Natural killer cell (primary cell): ENCODE measurements at regions not wholly inside any gene's neighbourhood (a gene's known extent, or its start where the extent isn't known, plus 50 kb on each side); places are given as distances from the start of the nearest gene placed in this dataset.
"Not testable (repeated sequence)": the region's sequence is repeated elsewhere in the genome, so short reads cannot be mapped to it uniquely, and the experiment has no call there.

Source experiments
- ATAC-seq, 3 donors: fragments of 150-1000 bp in 2 of 3; fragments of 200-7000 bp in 1 of 3; cut with Tn5 transposase; 1 replicate in 1 of 3; 2 replicates in 2 of 3; pipeline ENCODE4 v1.10.0; 2021; ENCODE audit warnings: mild to moderate bottlenecking in 2 of 3, moderate library complexity in 2 of 3
- DNase-seq, 2 donors: peaks; one replicate each; pipeline versions ENCODE4 v3.0.0 to v3.0.0-alpha.2; 2013 to 2021; ENCODE audit warnings: mixed read lengths in 1 of 2
- H3K27ac ChIP-seq: one replicate; pipeline ENCODE4 v1.5.1; 2013; ENCODE audit warnings: mild to moderate bottlenecking, low read length
- H3K27me3 ChIP-seq: one replicate; pipeline ENCODE4 v1.6.1; 2013; ENCODE audit warnings: low read length; ENCODE audit not compliant: control insufficient read depth, insufficient read depth
- H3K36me3 ChIP-seq: one replicate; pipeline ENCODE4 v1.6.1; 2013; ENCODE audit warnings: low read length; ENCODE audit not compliant: control insufficient read depth, insufficient read depth
- H3K4me1 ChIP-seq: one replicate; pipeline ENCODE4 v1.6.1; 2013; ENCODE audit warnings: low read length; ENCODE audit not compliant: control insufficient read depth, insufficient read depth
- H3K4me3 ChIP-seq: one replicate; pipeline ENCODE4 v1.5.1; 2013; ENCODE audit warnings: low read length
- H3K9me3 ChIP-seq: one replicate; pipeline ENCODE4 v1.6.1; 2013; ENCODE audit warnings: low read length; ENCODE audit not compliant: control insufficient read depth, insufficient read depth
- H3K27ac Mint-ChIP-seq, 2 donors: one replicate each; pipeline ENCODE4 v1.8.0; 2022; ENCODE audit warnings: mild to moderate bottlenecking in 2 of 2, mixed read lengths in 2 of 2, moderate library complexity in 1 of 2
- H3K27me3 Mint-ChIP-seq, 2 donors: one replicate each; pipeline ENCODE4 v1.8.0; 2022; ENCODE audit warnings: low read depth in 2 of 2, mixed read lengths in 2 of 2
- H3K36me3 Mint-ChIP-seq: one replicate; pipeline ENCODE4 v1.8.0; 2022; ENCODE audit warnings: mixed read lengths
- H3K4me1 Mint-ChIP-seq, 2 donors: one replicate each; pipeline ENCODE4 v1.8.0; 2022; ENCODE audit warnings: mixed read lengths in 2 of 2
- H3K4me3 Mint-ChIP-seq: one replicate; pipeline ENCODE4 v1.8.0; 2022; ENCODE audit warnings: mild to moderate bottlenecking, moderate library complexity, mixed read lengths
- H3K9me3 Mint-ChIP-seq, 2 donors: one replicate each; pipeline ENCODE4 v1.8.0; 2022; ENCODE audit warnings: mixed read lengths in 2 of 2
- CTCF ChIP-seq: fragments of 200-600 bp; IDR thresholded peaks from one replicate; pipeline ENCODE4 v1.8.0; 2022; ENCODE audit warnings: antibody characterized with exemption
- WGBS: methylation state at CpG from one replicate; pipeline ENCODE4 v1.1.7; 2013; ENCODE audit warnings: missing lambda C conversion rate; ENCODE audit not compliant: insufficient coverage; 5-methylcytosine and 5-hydroxymethylcytosine counted together
- intact Hi-C: fragments of 100-400 bp; cut with micrococcal nuclease; formaldehyde crosslinking; loops from one replicate; pipeline ENCODE4 v1.14.2; 2022

DNA sequence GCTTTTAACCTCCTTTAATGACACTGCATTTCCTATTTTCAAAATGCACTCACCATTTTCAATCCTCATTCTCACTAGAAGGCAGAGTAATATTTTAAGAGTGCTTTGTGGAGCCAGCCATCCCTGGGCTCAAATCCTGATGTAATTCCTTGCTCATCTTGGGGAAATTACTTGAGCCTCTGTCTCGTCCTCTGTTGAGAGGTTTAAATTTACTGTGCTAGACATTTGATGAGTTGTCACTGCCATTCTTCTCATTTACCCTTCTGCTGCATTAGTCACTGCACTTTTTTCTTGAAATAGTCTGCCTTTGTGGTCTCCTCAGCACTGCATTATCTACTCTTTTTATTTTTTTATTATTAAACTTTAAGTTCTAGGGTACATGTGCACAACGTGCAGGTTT, 150.0 kb upstream of the HDDC2 start:
- DNase-seq (no peak), ATAC-seq (no peak)
- Histone ChIP-seq H3K4me1 (no peaks in the 10 kb centered on the region), H3K36me3 (no peaks in the 10 kb centered on the region), H3K4me3 (no peak overlapping the region), H3K27ac (no peak overlapping the region), H3K27me3 (no peaks in the 10 kb centered on the region), H3K9me3 (peaks cover 14% of the 10 kb centered on the region)
- H3K9me3 Mint-ChIP-seq: peaks cover 0 to 3% of the 10 kb centered on the region in 2 donors
- intact Hi-C loops: no loop called here
- H3K4me3 Mint-ChIP-seq: no peak overlapping the region
- H3K27ac Mint-ChIP-seq: no peak overlapping the region
- no peaks in the 10 kb centered on the region for H3K36me3 Mint-ChIP-seq
- no peaks in the 10 kb centered on the region for H3K4me1 Mint-ChIP-seq
- no peak for TF ChIP-seq CTCF
- WGBS: 50% methylated on average over 2 of the region's 2 CpGs
- no peaks in the 10 kb centered on the region for H3K27me3 Mint-ChIP-seq

- no peak overlapping the region for H3K4me3 ChIP-seq
- no peaks in the 10 kb centered on the region for H3K4me1 Mint-ChIP-seq
- no peaks in the 10 kb centered on the region for H3K27me3 ChIP-seq
- H3K9me3 Mint-ChIP-seq: peaks cover 0 to 3% of the 10 kb centered on the region in 2 donors
- no peak overlapping the region for H3K4me3 Mint-ChIP-seq
- no peaks in the 10 kb centered on the region for H3K27me3 Mint-ChIP-seq
- intact Hi-C loops: no loop called here
- no peaks in the 10 kb centered on the region for H3K36me3 ChIP-seq
- DNase-seq (no peak), ATAC-seq (no peak)
- TF ChIP-seq CTCF: no peak
- H3K9me3 ChIP-seq: peaks cover 14% of the 10 kb centered on the region
- H3K27ac ChIP-seq: no peak overlapping the region
- H3K36me3 Mint-ChIP-seq: no peaks in the 10 kb centered on the region
- 71% methylated on average over 4 of the region's 4 CpGs for WGBS
- H3K4me1 ChIP-seq: no peaks in the 10 kb centered on the region
- H3K27ac Mint-ChIP-seq: no peak overlapping the region
Observed at GRCh38 chr6:125453516-125453915, 151.7 kb upstream of the HDDC2 start.

GRCh38 chr6:125454351-125454750, 152.6 kb upstream of the HDDC2 start:
- H3K9me3 Mint-ChIP-seq: peaks cover 3 to 4% of the 10 kb centered on the region in 2 donors
- no peak for ATAC-seq
- no peak overlapping the region for H3K4me3 Mint-ChIP-seq
- peaks cover 14% of the 10 kb centered on the region for H3K9me3 ChIP-seq
- intact Hi-C loops: no loop called here
- WGBS: 82% methylated on average over 1 of the region's 1 CpG
- peaks cover 0 to 4% of the 10 kb centered on the region in 2 donors for H3K27me3 Mint-ChIP-seq
- no peaks in the 10 kb centered on the region for H3K4me1 Mint-ChIP-seq
- no peak overlapping the region for H3K27ac Mint-ChIP-seq
- no peak for DNase-seq
- no peaks in the 10 kb centered on the region for H3K36me3 Mint-ChIP-seq
- H3K4me3 ChIP-seq: no peak overlapping the region
- H3K27ac ChIP-seq: no peak overlapping the region
- no peak for TF ChIP-seq CTCF
- H3K4me1 ChIP-seq: no peaks in the 10 kb centered on the region
- H3K36me3 ChIP-seq: no peaks in the 10 kb centered on the region
- H3K27me3 ChIP-seq: no peaks in the 10 kb centered on the region

- H3K27ac ChIP-seq, H3K27ac Mint-ChIP-seq, H3K9me3 Mint-ChIP-seq, H3K4me3 Mint-ChIP-seq, H3K4me1 Mint-ChIP-seq, H3K36me3 Mint-ChIP-seq, H3K4me3 ChIP-seq, H3K27me3 ChIP-seq, H3K4me1 ChIP-seq, ATAC-seq, intact Hi-C loops, H3K27me3 Mint-ChIP-seq, H3K9me3 ChIP-seq, H3K36me3 ChIP-seq, DNase-seq: not testable (repeated sequence)
- WGBS: 86% methylated on average over 1 of the region's 1 CpG
Observed at GRCh38 chr6:125458493-125458892, 156.7 kb upstream of the HDDC2 start.

DNA sequence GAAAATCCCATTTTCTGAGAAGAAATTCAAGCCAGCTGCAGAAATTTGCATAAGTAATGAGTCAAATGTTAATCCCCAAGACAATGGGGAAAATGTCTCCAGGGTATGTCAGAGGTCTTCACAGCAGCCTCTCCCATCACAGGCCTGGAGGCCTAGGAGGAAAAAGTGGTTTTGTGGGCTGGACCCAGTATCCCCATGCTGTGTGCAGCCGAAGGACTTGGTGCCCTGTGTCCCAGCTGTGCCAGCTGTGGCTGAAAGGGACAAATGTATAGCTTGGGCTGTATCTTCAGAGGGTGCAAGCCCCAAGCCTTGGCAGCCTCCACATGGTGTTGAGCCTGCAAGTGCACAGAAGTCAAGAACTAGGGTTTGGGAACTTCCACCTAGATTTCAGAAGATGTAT, 163.6 kb upstream of the HDDC2 start:
- H3K4me1 ChIP-seq, H3K27ac ChIP-seq, H3K27me3 ChIP-seq, DNase-seq, H3K27ac Mint-ChIP-seq, ATAC-seq, H3K36me3 ChIP-seq, H3K9me3 Mint-ChIP-seq, H3K4me1 Mint-ChIP-seq, H3K9me3 ChIP-seq, intact Hi-C loops, H3K36me3 Mint-ChIP-seq, H3K4me3 Mint-ChIP-seq, H3K4me3 ChIP-seq: not testable (repeated sequence)
- H3K27me3 Mint-ChIP-seq: peaks cover 5 to 19% of the 10 kb centered on the region in 2 donors
- 84% methylated on average over 1 of the region's 1 CpG for WGBS
